ENCODE measurements at regions not wholly inside any gene's neighbourhood (a gene's known extent, or its start where the extent isn't known, plus 50 kb on each side); places are given as distances from the start of the nearest gene placed in this dataset.

DNA sequence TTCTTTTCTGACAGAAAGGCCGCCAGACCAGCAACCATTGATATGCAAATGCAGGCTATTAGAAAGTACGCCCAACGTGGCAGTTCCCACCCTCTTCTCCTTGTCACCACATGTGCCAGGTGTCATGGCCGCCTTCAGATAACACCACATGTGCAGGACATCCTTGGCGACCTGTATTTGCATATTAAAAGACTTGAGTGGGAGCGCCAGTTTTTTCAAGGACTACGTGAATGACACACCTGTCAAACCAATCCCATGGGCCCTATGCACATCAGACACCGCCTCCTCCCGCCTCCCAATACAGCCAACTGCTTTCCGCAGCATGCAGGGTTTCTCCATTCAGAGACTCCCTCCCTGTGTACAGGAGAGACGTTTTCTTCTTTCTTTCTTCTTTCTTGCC lies 318.6 kb upstream of the FAR2 start:
- TF ChIP-seq POLR2A (IDR thresholded peaks at IDR 0.05) = no peak
- TF ChIP-seq, protein P1, sequence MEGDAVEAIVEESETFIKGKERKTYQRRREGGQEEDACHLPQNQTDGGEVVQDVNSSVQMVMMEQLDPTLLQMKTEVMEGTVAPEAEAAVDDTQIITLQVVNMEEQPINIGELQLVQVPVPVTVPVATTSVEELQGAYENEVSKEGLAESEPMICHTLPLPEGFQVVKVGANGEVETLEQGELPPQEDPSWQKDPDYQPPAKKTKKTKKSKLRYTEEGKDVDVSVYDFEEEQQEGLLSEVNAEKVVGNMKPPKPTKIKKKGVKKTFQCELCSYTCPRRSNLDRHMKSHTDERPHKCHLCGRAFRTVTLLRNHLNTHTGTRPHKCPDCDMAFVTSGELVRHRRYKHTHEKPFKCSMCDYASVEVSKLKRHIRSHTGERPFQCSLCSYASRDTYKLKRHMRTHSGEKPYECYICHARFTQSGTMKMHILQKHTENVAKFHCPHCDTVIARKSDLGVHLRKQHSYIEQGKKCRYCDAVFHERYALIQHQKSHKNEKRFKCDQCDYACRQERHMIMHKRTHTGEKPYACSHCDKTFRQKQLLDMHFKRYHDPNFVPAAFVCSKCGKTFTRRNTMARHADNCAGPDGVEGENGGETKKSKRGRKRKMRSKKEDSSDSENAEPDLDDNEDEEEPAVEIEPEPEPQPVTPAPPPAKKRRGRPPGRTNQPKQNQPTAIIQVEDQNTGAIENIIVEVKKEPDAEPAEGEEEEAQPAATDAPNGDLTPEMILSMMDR (IDR thresholded peaks at IDR 0.05) = no peak

DNA sequence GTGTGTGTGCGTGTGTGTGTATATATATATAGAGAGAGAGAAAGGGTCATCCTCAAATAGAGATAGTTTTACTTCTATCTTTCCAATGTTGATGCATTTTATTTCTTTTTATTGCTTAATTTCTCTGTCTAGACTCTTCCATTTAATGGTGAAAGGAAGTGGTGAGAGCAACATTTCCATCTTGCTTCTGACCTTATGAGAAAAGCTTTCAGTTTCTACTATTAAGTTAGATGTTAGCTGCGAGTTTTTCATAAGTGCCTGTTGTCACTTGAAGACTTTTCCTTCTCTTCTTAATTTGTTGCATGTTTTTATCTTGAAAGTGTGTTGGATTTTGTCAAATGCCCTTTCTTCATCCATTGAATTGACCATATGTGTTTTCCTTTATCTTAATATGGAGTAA lies 304.4 kb upstream of the FAR2 start:
- intact Hi-C loops (cut with DNase I) = no loop called here

More for the DNA sequence above, 318.6 kb upstream of the FAR2 start:
- Histone ChIP-seq H3K27ac (no peak overlapping the region), H3K4me1 (no peaks in the 10 kb centered on the region), H3K36me3 (replicated peaks in 1 of 2; ENCODE audit: insufficient read depth in 1 of 2, low read depth in 2 of 2) (no peaks in the 10 kb centered on the region), H3K27me3 (no peaks in the 10 kb centered on the region), H3K4me3 (no peak overlapping the region), H3K9me3 (no peaks in the 10 kb centered on the region)
- DNase-seq = no peak
- intact Hi-C loops (cut with DNase I) = no loop called here
- 74 to 78% methylated on average over 11 of the region's 11 CpGs for WGBS, 2 donors
- no peak for ATAC-seq

DNA sequence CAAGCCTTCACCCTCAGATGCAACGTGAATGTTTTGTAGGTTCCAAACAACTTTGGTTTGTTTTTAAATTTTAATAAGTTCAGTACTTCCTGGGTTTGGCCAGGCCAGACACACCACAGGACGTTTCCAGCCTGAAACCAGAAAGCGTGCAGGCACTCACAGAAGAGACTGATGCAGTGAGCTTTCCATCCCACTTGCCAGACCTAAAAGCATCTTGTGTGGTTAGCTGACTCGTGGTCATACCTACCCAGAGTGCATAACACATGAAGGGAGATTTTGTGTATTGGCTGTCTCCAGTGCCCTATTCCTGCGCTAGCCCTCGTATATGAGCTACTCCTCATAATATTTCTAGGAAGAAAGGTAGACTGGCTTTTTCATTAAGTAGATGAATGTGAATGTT lies 297.3 kb upstream of the FAR2 start:
- Histone ChIP-seq H3K4me1 (no peaks in the 10 kb centered on the region), H3K36me3 (replicated peaks in 1 of 2; ENCODE audit: insufficient read depth in 1 of 2, low read depth in 2 of 2) (no peaks in the 10 kb centered on the region), H3K4me3 (no peak overlapping the region), H3K9me3 (no peaks in the 10 kb centered on the region), H3K27me3 (no peaks in the 10 kb centered on the region), H3K27ac (no peak overlapping the region)
- no peak for DNase-seq
- ATAC-seq = no peak
- WGBS, 2 donors = 69 to 72% methylated on average over 6 of the region's 6 CpGs
- TF ChIP-seq, protein P1 (IDR thresholded peaks at IDR 0.05) = no peak
- no peak for TF ChIP-seq POLR2A (IDR thresholded peaks at IDR 0.05)
- intact Hi-C loops (cut with DNase I) = no loop called here

More for the DNA sequence above, 304.4 kb upstream of the FAR2 start:
- 21 to 31% methylated on average over 2 of the region's 2 CpGs for WGBS, 2 donors
- Histone ChIP-seq H3K27ac (no peak overlapping the region), H3K4me1 (no peaks in the 10 kb centered on the region), H3K36me3 (replicated peaks in 1 of 2; ENCODE audit: insufficient read depth in 1 of 2, low read depth in 2 of 2) (no peaks in the 10 kb centered on the region), H3K4me3 (no peak overlapping the region), H3K9me3 (no peaks in the 10 kb centered on the region), H3K27me3 (no peaks in the 10 kb centered on the region)
- no peak for DNase-seq
- TF ChIP-seq, protein P1 (IDR thresholded peaks at IDR 0.05) = no peak
- TF ChIP-seq POLR2A (IDR thresholded peaks at IDR 0.05) = no peak
- ATAC-seq = no peak

DNA sequence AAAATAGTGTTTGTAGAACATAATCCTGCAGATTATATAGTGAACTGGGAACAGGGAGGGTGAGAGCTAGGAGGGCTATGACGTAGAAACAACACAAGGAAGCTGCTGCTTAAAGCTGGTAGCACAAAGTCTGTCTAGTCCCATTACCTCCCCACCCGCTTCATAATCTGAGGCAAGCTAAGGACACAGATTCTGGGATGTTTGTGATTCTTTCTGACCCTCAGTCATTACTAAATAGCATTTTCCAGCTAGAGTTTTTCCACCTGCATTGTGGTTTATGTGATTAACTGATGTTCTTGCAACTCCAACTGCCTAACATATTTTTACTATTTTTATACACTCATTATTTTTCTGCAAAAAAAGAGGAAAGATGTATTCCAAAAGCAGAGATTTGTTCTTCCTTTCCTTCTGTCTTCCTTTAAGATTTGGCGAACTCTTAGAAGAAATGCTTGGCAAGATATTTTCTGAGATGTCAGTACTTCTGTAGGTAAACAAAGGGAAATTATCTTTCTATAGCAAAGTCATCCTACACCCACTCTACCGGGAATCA lies 293.2 kb upstream of the FAR2 start:
- Histone ChIP-seq H3K4me1 (no peaks in the 10 kb centered on the region), H3K27me3 (no peaks in the 10 kb centered on the region), H3K27ac (no peak overlapping the region), H3K4me3 (no peak overlapping the region), H3K9me3 (no peaks in the 10 kb centered on the region), H3K36me3 (replicated peaks in 1 of 2; ENCODE audit: insufficient read depth in 1 of 2, low read depth in 2 of 2) (no peaks in the 10 kb centered on the region)
- WGBS, 2 donors = 53 to 63% methylated on average over 4 of the region's 4 CpGs
- DNase-seq = no peak
- intact Hi-C loops (cut with DNase I) = no loop called here
- no peak for ATAC-seq
- TF ChIP-seq POLR2A (IDR thresholded peaks at IDR 0.05) = no peak
- TF ChIP-seq, protein P1 (IDR thresholded peaks at IDR 0.05) = no peak

DNA sequence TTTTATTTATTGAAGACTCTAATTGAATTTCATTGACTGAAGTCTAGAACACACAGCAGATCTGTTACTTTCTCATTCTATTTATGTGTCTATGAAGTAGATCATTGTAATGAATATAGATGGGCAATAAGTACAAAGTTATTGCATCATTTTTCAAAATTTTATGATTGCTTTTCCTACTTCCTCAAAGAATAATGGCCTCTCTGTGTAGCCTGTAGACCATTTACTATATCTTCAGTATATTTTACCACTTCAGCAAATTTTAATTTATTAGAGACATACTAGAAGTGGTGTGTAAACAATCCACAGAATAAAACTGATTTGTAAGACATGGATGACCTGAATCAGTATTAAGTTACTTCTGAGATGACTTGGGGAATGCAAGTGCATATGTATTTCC lies 291.7 kb upstream of the FAR2 start:
- no peaks in the 10 kb centered on the region for H3K36me3 ChIP-seq (replicated peaks in 1 of 2; ENCODE audit: insufficient read depth in 1 of 2, low read depth in 2 of 2)
- H3K4me1 ChIP-seq = no peaks in the 10 kb centered on the region
- H3K27me3 ChIP-seq = no peaks in the 10 kb centered on the region
- DNase-seq (no peak), ATAC-seq (no peak)
- H3K4me3 ChIP-seq = no peak overlapping the region
- intact Hi-C loops (cut with DNase I) = no loop called here
- no peak for TF ChIP-seq POLR2A (IDR thresholded peaks at IDR 0.05)
- TF ChIP-seq, protein P1 (IDR thresholded peaks at IDR 0.05) = no peak
- no peaks in the 10 kb centered on the region for H3K9me3 ChIP-seq
- H3K27ac ChIP-seq = no peak overlapping the region
